Nephron progenitor cell (in vitro differentiated cells): ENCODE measurements at regions not wholly inside any gene's neighbourhood (a gene's known extent, or its start where the extent isn't known, plus 50 kb on each side); places are given as distances from the start of the nearest gene placed in this dataset.
"Not testable (repeated sequence)": the region's sequence is repeated elsewhere in the genome, so short reads cannot be mapped to it uniquely, and the experiment has no call there.

Experiments used
- DNase-seq: peaks from one replicate; pipeline ENCODE4 v3.0.0; 2021
- H3K27ac Mint-ChIP-seq: 2 replicates; pipeline ENCODE4 v1.8.0; 2021; ENCODE audit warnings: mild to moderate bottlenecking, moderate library complexity, mixed read lengths
- H3K27me3 Mint-ChIP-seq: 2 replicates; pipeline ENCODE4 v1.8.0; 2021; ENCODE audit warnings: mild to moderate bottlenecking, low read depth, mixed read lengths; ENCODE audit not compliant: poor library complexity
- H3K36me3 Mint-ChIP-seq: 2 replicates; pipeline ENCODE4 v1.8.0; 2021; ENCODE audit warnings: low read depth, mixed read lengths
- H3K4me1 Mint-ChIP-seq: 2 replicates; pipeline ENCODE4 v1.8.0; 2021; ENCODE audit warnings: mixed read lengths
- H3K4me3 Mint-ChIP-seq: 2 replicates; pipeline ENCODE4 v1.8.0; 2021; ENCODE audit warnings: mild to moderate bottlenecking, moderate library complexity, mixed read lengths
- H3K9me3 Mint-ChIP-seq: 2 replicates; pipeline ENCODE4 v1.8.0; 2021; ENCODE audit warnings: mild to moderate bottlenecking, moderate library complexity, mixed read lengths
- TF ChIP-seq, protein P1 (sequence below): fragments of 200-600 bp; sonication (generic); IDR thresholded peaks from 2 replicates; pipeline ENCODE4 v1.5.0; 2021; ENCODE audit warnings: antibody characterized with exemption

DNA sequence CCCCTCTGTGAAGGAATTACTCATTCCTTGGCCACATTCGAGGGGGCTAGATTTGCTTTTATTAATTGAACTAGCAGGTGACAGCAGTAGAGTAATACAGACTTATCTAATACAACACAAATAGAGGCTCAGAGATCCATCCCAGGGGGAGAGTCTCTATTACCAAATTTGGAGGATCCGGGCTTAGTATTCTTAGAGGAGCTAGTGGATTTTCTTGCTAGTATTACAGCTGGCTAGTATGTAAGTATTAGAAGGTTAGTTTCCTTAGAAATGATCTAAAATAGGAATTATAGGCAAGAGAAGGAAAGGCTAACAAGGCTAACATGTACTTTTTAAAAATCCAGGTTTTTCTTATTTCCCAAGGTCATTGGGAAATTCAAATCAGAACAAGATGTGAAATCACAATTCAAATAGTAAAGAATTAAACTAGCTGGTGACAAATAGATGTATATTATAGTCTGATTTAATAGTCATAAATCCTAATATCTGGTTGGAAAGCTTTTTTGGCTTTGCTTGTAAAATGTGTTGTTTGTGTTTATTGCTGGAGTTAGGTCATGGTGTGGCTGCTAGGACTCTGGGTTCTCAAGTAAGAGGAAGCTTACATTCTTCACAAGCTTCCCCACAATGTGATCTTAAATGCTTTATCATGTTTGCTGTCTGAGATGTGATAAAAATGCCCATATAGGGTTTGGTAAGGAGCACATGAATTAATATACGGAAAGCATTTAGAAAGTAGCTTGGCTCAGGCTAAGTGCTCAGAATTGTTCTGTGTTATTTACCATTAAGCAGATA lies 160.4 kb upstream of the MPDZ start:
- H3K4me3 Mint-ChIP-seq: no peak overlapping the region
- H3K36me3 Mint-ChIP-seq: no peaks in the 10 kb centered on the region
- DNase-seq: no peak

DNA sequence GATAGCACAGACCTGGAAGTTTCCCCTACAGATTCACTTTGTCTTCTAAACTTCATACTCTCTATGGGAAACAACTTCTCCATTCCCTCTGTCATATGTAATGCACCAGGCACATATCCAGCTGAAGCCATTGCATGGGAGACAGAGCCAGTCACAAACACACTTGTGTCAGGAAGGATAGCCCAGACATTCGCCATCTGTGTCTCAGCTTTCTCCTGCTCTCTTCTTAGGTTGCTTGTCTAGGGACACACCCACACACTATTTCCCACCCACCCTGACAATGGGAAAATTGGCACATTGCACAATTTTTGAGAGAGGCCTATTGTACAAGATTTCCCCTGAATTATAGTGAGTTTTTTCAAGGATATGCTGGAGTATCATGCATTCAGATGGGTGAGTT lies 158.4 kb upstream of the MPDZ start:
- TF ChIP-seq, protein P1, sequence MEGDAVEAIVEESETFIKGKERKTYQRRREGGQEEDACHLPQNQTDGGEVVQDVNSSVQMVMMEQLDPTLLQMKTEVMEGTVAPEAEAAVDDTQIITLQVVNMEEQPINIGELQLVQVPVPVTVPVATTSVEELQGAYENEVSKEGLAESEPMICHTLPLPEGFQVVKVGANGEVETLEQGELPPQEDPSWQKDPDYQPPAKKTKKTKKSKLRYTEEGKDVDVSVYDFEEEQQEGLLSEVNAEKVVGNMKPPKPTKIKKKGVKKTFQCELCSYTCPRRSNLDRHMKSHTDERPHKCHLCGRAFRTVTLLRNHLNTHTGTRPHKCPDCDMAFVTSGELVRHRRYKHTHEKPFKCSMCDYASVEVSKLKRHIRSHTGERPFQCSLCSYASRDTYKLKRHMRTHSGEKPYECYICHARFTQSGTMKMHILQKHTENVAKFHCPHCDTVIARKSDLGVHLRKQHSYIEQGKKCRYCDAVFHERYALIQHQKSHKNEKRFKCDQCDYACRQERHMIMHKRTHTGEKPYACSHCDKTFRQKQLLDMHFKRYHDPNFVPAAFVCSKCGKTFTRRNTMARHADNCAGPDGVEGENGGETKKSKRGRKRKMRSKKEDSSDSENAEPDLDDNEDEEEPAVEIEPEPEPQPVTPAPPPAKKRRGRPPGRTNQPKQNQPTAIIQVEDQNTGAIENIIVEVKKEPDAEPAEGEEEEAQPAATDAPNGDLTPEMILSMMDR: no peak
- no peaks in the 10 kb centered on the region for H3K9me3 Mint-ChIP-seq
- no peak overlapping the region for H3K4me3 Mint-ChIP-seq
- H3K27ac Mint-ChIP-seq: no peak overlapping the region
- H3K27me3 Mint-ChIP-seq: no peaks in the 10 kb centered on the region
- H3K36me3 Mint-ChIP-seq: no peaks in the 10 kb centered on the region
- DNase-seq: no peak
- H3K4me1 Mint-ChIP-seq: peaks cover 5% of the 10 kb centered on the region

More for the DNA sequence above, 160.4 kb upstream of the MPDZ start:
- no peaks in the 10 kb centered on the region for H3K27me3 Mint-ChIP-seq
- TF ChIP-seq, protein P1: no peak
- H3K27ac Mint-ChIP-seq: no peak overlapping the region
- no peaks in the 10 kb centered on the region for H3K9me3 Mint-ChIP-seq
- peaks cover 22% of the 10 kb centered on the region for H3K4me1 Mint-ChIP-seq

DNA sequence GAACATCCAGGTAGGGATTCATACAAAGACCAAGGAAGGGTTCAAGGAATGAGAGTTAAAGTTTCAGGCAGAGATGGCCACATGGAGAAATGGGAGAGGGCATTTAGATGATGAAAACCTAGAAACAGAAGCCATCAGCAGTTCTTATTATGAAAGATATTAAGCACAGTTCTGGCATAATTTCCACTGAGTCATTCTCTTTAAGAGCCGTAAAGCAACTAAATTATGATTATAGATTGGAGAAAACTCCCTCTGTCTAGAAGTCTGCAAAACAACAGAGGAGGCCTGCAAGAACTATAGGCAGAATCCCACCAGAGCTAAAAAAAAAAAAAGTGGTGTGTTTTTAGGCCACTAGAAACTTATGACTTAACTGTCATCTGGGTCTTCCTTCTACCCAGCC lies 157.1 kb upstream of the MPDZ start:
- peaks cover 6% of the 10 kb centered on the region for H3K4me1 Mint-ChIP-seq
- H3K27ac Mint-ChIP-seq: no peak overlapping the region
- no peaks in the 10 kb centered on the region for H3K27me3 Mint-ChIP-seq
- TF ChIP-seq, protein P1: no peak
- no peak overlapping the region for H3K4me3 Mint-ChIP-seq
- no peaks in the 10 kb centered on the region for H3K36me3 Mint-ChIP-seq
- no peak for DNase-seq
- H3K9me3 Mint-ChIP-seq: no peaks in the 10 kb centered on the region

DNA sequence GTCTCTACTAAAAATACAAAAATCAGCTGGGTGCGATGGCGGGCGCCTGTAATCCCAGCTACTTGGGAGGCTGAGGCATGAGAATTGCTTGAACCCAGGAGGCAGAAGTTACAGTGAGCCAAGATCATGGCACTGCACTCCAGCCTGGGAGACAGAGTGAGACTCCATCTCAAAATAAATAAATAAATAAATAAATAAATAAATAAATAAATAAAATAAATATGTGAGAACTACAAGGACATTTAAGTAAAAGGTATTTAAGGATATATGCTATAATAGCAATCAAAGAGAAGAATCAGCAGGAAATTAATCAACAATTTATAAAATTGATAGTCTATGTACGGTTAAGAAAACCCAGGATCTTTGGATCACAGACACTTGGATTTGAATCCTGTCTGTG lies 154.0 kb upstream of the MPDZ start:
- not testable (repeated sequence) for H3K4me3 Mint-ChIP-seq, H3K27me3 Mint-ChIP-seq, H3K27ac Mint-ChIP-seq, H3K9me3 Mint-ChIP-seq, H3K36me3 Mint-ChIP-seq, DNase-seq
- peaks cover 34% of the 10 kb centered on the region for H3K4me1 Mint-ChIP-seq

DNA sequence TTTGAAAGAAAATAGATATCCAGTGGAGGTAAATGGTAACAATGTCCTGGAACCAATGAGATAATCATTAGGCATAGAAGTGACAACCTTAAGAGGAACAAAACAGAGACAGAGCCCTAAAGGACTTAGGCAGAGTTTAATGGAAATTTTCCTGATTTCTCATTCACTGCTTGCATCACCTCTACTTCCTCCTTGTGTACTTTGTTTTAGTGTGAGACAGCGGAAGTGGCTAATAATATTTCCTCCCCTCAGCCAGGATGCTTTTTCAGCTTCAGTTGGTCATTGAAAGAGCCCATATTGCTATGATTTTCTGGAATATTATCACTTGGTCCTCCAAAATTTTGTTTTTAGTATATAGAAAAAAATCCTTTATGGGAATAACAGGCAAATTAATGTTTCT lies 153.4 kb upstream of the MPDZ start:
- Mint-ChIP-seq H3K4me3 (no peak overlapping the region), H3K27ac (no peak overlapping the region), H3K9me3 (no peaks in the 10 kb centered on the region), H3K27me3 (no peaks in the 10 kb centered on the region), H3K36me3 (no peaks in the 10 kb centered on the region), H3K4me1 (peaks cover 37% of the 10 kb centered on the region)
- DNase-seq: no peak
- TF ChIP-seq, protein P1: no peak

DNA sequence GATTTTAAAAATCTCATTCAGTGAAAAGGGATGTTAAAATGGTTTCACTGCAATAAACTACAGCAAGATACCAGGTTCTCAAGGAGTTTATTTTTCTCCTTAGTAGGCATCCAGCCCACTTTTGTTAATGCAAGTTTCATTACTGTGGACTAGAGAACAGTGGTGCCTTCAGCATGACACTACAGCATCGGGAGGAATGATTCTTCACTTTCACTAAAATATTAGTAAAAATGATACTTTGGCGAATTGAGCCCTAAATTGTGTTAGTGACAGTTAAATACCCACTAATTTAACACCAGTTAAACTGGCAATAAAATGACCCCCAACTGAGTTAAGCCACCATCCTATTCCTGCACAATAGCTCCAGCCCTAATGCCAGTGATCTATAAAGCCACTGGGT lies 152.2 kb upstream of the MPDZ start:
- H3K4me1 Mint-ChIP-seq: peaks cover 38% of the 10 kb centered on the region
- no peaks in the 10 kb centered on the region for H3K36me3 Mint-ChIP-seq
- H3K27me3 Mint-ChIP-seq: no peaks in the 10 kb centered on the region
- no peaks in the 10 kb centered on the region for H3K9me3 Mint-ChIP-seq
- H3K27ac Mint-ChIP-seq: no peak overlapping the region
- TF ChIP-seq, protein P1: no peak
- no peak for DNase-seq
- H3K4me3 Mint-ChIP-seq: no peak overlapping the region
